HG03060 (cell line): ENCODE measurements at regions not wholly inside any gene's neighbourhood (a gene's known extent, or its start where the extent isn't known, plus 50 kb on each side); places are given as distances from the start of the nearest gene placed in this dataset.
"Not testable (repeated sequence)": the region's sequence is repeated elsewhere in the genome, so short reads cannot be mapped to it uniquely, and the experiment has no call there.

Source experiments
- ATAC-seq: cut with Tn5 transposase; IDR thresholded peaks from one replicate; pipeline ENCODE4 v1.9.1; 2021; ENCODE audit warnings: low read depth, moderate number of reproducible peaks; ENCODE audit not compliant: unreplicated experiment

GRCh38 chrX:73964579-73964978 lies 112.1 kb upstream of the XIST start:
- no peak for ATAC-seq

GRCh38 chrX:73963682-73964081 lies 111.2 kb upstream of the XIST start:
- no peak for ATAC-seq

GRCh38 chrX:73962948-73963347 lies 110.4 kb upstream of the XIST start:
- no peak for ATAC-seq

- not testable (repeated sequence) for ATAC-seq
Measured at GRCh38 chrX:73961867-73962266, 109.4 kb upstream of the XIST start.

- ATAC-seq, result no peak
Measured at GRCh38 chrX:73944563-73944908, 92.0 kb upstream of the XIST start.

GRCh38 chrX:73943693-73944562 lies 91.4 kb upstream of the XIST start:
- ATAC-seq, result peak; percentile 92

- no peak for ATAC-seq
Measured at GRCh38 chrX:73940893-73941470, 88.5 kb upstream of the XIST start.

GRCh38 chrX:73937843-73938242 lies 85.3 kb upstream of the XIST start:
- ATAC-seq, result not testable (repeated sequence)

GRCh38 chrX:73932522-73932921 lies 80.0 kb upstream of the XIST start:
- ATAC-seq, result no peak

GRCh38 chrX:73930300-73930699 lies 77.8 kb upstream of the XIST start:
- no peak for ATAC-seq

GRCh38 chrX:73922856-73923455 lies 70.4 kb upstream of the XIST start:
- ATAC-seq, result no peak

GRCh38 chrX:73916931-73917667 lies 64.6 kb upstream of the XIST start:
- ATAC-seq, result no peak

GRCh38 chrX:73916489-73916888 lies 64.0 kb upstream of the XIST start:
- ATAC-seq, result no peak

- ATAC-seq, result not testable (repeated sequence)
Measured at GRCh38 chrX:73914792-73915191, 62.3 kb upstream of the XIST start.

GRCh38 chrX:73913580-73913979 lies 61.1 kb upstream of the XIST start:
- ATAC-seq, result no peak

GRCh38 chrX:73911946-73912345 lies 59.4 kb upstream of the XIST start:
- not testable (repeated sequence) for ATAC-seq

GRCh38 chrX:73905749-73906374 lies 53.3 kb upstream of the XIST start:
- ATAC-seq, result not testable (repeated sequence)

GRCh38 chrX:73903941-73904340 lies 51.4 kb upstream of the XIST start:
- ATAC-seq, result no peak
